Calu3 (cell line): ENCODE measurements at regions not wholly inside any gene's neighbourhood (a gene's known extent, or its start where the extent isn't known, plus 50 kb on each side); places are given as distances from the start of the nearest gene placed in this dataset.

Experiments
- BruUV-seq: library from RNA; stranded (reverse); fragments of 400-500 nt; replicated peaks from 2 replicates; lab custom pipeline; 2021; lab: Mats Ljungman, UMichigan
- CTCF ChIA-PET: fragments of 300-600 bp; sonication (Branson Sonifier 250); formaldehyde crosslinking; loops from one replicate; lab custom pipeline; 2022; ENCODE audit warnings: antibody characterized with exemption; lab: Charles Lee
- DNase-seq: peaks from one replicate; pipeline ENCODE4 v3.0.0; 2022
- H3K27ac Mint-ChIP-seq: one replicate; pipeline ENCODE4 v1.8.0; 2022; ENCODE audit warnings: mixed read lengths; ENCODE audit not compliant: unreplicated experiment
- H3K27me3 Mint-ChIP-seq: one replicate; pipeline ENCODE4 v1.8.0; 2022; ENCODE audit warnings: mixed read lengths; ENCODE audit not compliant: unreplicated experiment
- H3K36me3 Mint-ChIP-seq: one replicate; pipeline ENCODE4 v1.8.0; 2022; ENCODE audit warnings: mild to moderate bottlenecking, moderate library complexity, mixed read lengths; ENCODE audit not compliant: insufficient read depth, unreplicated experiment
- H3K4me1 Mint-ChIP-seq: one replicate; pipeline ENCODE4 v1.8.0; 2022; ENCODE audit warnings: mild to moderate bottlenecking, low read depth, mixed read lengths; ENCODE audit not compliant: unreplicated experiment
- H3K4me3 Mint-ChIP-seq: one replicate; pipeline ENCODE4 v1.8.0; 2022; ENCODE audit warnings: mild to moderate bottlenecking, low read depth, moderate library complexity, mixed read lengths; ENCODE audit not compliant: unreplicated experiment
- H3K9me3 Mint-ChIP-seq: one replicate; pipeline ENCODE4 v1.8.0; 2022; ENCODE audit warnings: low read depth, mixed read lengths; ENCODE audit not compliant: unreplicated experiment
- intact Hi-C: fragments of 100-400 bp; cut with micrococcal nuclease; formaldehyde crosslinking; loops from one replicate; pipeline ENCODE4 v1.10.0; 2022; ENCODE audit not compliant: unreplicated experiment
- TF ChIP-seq, protein P1 (sequence below): fragments of 200-600 bp; IDR thresholded peaks from one replicate; pipeline ENCODE4 v1.8.0; 2022; ENCODE audit warnings: antibody characterized with exemption; ENCODE audit not compliant: unreplicated experiment

DNA sequence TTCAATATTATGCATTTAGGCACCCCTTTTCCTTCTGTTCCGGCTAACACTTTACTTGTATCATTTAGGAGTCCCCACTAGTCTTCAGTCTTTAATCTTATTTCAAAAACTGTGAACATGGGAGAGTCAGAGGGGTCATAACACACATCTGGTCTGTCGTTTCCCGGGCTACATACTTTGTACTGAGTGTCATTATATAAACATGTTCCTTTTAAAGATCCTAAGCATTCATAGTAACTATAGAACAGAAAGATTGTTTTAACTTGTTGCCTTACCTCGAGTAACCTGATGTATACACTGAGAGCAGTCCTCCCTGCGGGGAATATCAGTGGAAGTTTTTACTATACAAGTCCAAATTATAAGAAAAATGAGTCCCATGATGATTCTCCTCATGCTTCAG is 78.2 kb upstream of the VEPH1 start:
- Mint-ChIP-seq H3K27me3 (no peaks in the 10 kb centered on the region), H3K4me3 (no peak overlapping the region), H3K4me1 (peaks cover 16% of the 10 kb centered on the region), H3K9me3 (no peaks in the 10 kb centered on the region), H3K36me3 (no peaks in the 10 kb centered on the region), H3K27ac (no peak overlapping the region)
- DNase-seq = no peak
- BruUV-seq = no TSS peak
- CTCF ChIA-PET = interaction anchor here (0.6 to 2.5 kb wide), 3 partner anchors 8 to 787 kb away, joined by 3 to 8 read pairs (median 4); no protein-coding TSS in a partner anchor
- intact Hi-C loops = no loop called here
- TF ChIP-seq, protein P1, sequence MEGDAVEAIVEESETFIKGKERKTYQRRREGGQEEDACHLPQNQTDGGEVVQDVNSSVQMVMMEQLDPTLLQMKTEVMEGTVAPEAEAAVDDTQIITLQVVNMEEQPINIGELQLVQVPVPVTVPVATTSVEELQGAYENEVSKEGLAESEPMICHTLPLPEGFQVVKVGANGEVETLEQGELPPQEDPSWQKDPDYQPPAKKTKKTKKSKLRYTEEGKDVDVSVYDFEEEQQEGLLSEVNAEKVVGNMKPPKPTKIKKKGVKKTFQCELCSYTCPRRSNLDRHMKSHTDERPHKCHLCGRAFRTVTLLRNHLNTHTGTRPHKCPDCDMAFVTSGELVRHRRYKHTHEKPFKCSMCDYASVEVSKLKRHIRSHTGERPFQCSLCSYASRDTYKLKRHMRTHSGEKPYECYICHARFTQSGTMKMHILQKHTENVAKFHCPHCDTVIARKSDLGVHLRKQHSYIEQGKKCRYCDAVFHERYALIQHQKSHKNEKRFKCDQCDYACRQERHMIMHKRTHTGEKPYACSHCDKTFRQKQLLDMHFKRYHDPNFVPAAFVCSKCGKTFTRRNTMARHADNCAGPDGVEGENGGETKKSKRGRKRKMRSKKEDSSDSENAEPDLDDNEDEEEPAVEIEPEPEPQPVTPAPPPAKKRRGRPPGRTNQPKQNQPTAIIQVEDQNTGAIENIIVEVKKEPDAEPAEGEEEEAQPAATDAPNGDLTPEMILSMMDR = no peak

DNA sequence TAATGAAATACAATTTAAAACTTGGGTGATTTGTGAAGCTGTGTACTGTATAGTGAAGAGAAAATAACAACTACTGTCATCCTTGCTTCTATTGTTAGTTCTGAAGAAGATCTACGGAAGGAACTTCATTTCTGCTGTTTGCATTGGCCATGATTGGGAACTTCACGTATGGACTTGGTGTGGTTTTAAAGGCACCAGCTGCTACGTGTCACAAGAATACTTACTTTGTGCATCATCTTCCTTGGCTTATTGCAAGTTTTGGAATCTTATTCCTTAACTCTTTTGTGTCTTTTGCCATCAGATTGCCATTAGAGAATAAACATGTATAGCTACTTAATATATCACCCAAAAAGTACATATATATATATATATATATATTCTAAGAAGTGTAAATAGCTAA is 75.0 kb upstream of the VEPH1 start:
- TF ChIP-seq, protein P1 = no peak
- CTCF ChIA-PET = interaction anchor here (0.5 to 0.7 kb wide), 3 partner anchors 40 to 1050 kb away, joined by 3 to 4 read pairs (median 3); no protein-coding TSS in a partner anchor
- peaks cover 19% of the 10 kb centered on the region for H3K4me1 Mint-ChIP-seq
- no peaks in the 10 kb centered on the region for H3K27me3 Mint-ChIP-seq
- no peak overlapping the region for H3K27ac Mint-ChIP-seq
- intact Hi-C loops = no loop called here
- H3K4me3 Mint-ChIP-seq = no peak overlapping the region
- no peaks in the 10 kb centered on the region for H3K36me3 Mint-ChIP-seq
- BruUV-seq = no TSS peak
- H3K9me3 Mint-ChIP-seq = no peaks in the 10 kb centered on the region
- no peak for DNase-seq

DNA sequence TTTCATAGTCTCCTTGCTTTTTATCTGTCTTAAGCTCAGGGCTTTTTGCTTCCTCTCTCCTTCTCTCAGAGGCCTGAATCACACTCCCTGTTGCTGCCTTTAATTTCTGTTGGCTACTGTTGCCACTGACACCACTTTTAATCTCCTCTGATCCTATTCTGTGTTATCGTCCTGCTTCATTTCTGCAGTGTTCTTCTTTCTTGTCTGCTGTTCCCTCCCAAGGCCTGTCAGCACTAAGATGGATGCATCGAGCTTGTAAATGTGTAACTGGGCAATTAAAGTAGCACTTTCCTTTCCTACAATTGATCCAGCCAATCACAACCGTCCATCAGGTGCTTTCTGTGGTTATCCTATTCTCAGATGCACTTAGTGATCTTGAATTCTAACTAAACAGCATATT is 71.3 kb upstream of the VEPH1 start:
- TF ChIP-seq, protein P1 = no peak

DNA sequence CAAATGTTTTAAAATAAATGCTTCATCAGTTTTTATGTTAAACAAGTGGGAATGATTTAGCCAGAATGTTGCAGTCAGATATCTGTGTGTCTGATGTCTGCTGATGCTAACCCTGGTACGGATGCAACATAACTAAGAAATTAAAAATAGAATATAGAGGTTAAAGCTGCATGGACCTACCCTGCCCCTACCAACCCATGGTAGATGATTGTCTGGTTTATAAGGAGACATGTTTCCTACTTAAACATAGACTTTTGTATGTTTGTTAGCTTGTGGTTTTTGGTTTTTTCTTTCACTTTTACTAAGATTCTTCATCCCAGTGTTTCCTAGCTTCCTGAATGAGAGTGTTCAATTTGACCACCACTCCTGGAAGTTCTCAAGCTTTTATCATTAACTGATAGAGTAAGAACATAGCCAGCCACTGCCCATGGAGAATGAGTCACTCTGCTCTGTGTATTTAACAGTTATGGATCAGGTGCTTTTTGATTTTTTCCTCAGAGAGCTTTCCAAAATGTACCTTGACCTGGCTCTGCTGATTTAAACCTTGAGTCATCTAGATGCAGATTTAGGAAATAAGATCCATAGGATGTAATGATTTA is 70.7 kb upstream of the VEPH1 start:
- BruUV-seq = no TSS peak
- no peaks in the 10 kb centered on the region for H3K27me3 Mint-ChIP-seq
- H3K36me3 Mint-ChIP-seq = no peaks in the 10 kb centered on the region

More for the DNA sequence above, 71.3 kb upstream of the VEPH1 start:
- peak overlapping the region; percentile 17 for H3K4me3 Mint-ChIP-seq
- H3K27ac Mint-ChIP-seq = peak overlapping the region; percentile 38
- BruUV-seq = no TSS peak
- no peaks in the 10 kb centered on the region for H3K9me3 Mint-ChIP-seq
- H3K4me1 Mint-ChIP-seq = peaks cover 29% of the 10 kb centered on the region
- H3K27me3 Mint-ChIP-seq = no peaks in the 10 kb centered on the region
- intact Hi-C loops = loop anchor here (2.0 kb wide), 1 partner anchor 366 kb away; no protein-coding TSS in a partner anchor
- DNase-seq = no peak
- CTCF ChIA-PET = interaction anchor here (0.5 to 3.1 kb wide), 12 partner anchors 8 to 536 kb away, joined by 3 to 81 read pairs (median 4); partner anchors contain the start of gene RSRC1
- H3K36me3 Mint-ChIP-seq = no peaks in the 10 kb centered on the region

More for the DNA sequence above, 70.7 kb upstream of the VEPH1 start:
- H3K4me3 Mint-ChIP-seq = peak overlapping the region; percentile 17
- CTCF ChIA-PET = interaction anchor here (0.5 to 3.1 kb wide), 15 partner anchors 9 to 536 kb away, joined by 3 to 81 read pairs (median 4); partner anchors contain the start of gene RSRC1
- peak overlapping the region; percentile 38 for H3K27ac Mint-ChIP-seq
- H3K4me1 Mint-ChIP-seq = peaks cover 29% of the 10 kb centered on the region
- TF ChIP-seq, protein P1 = no peak
- intact Hi-C loops = loop anchor here (2.0 kb wide), 1 partner anchor 365 kb away; no protein-coding TSS in a partner anchor
- peak; percentile 29 for DNase-seq
- no peaks in the 10 kb centered on the region for H3K9me3 Mint-ChIP-seq
